ENCODE measurements at regions not wholly inside any gene's neighbourhood (a gene's known extent, or its start where the extent isn't known, plus 50 kb on each side); places are given as distances from the start of the nearest gene placed in this dataset.

GRCh38 chr11:21636561-21636960, 556.3 kb upstream of the ANO5 start:
- TF ChIP-seq, protein P1, sequence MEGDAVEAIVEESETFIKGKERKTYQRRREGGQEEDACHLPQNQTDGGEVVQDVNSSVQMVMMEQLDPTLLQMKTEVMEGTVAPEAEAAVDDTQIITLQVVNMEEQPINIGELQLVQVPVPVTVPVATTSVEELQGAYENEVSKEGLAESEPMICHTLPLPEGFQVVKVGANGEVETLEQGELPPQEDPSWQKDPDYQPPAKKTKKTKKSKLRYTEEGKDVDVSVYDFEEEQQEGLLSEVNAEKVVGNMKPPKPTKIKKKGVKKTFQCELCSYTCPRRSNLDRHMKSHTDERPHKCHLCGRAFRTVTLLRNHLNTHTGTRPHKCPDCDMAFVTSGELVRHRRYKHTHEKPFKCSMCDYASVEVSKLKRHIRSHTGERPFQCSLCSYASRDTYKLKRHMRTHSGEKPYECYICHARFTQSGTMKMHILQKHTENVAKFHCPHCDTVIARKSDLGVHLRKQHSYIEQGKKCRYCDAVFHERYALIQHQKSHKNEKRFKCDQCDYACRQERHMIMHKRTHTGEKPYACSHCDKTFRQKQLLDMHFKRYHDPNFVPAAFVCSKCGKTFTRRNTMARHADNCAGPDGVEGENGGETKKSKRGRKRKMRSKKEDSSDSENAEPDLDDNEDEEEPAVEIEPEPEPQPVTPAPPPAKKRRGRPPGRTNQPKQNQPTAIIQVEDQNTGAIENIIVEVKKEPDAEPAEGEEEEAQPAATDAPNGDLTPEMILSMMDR (IDR thresholded peaks at IDR 0.05): no peak
- DNase-seq (ENCODE audit: low spot score): no peak
- H3K4me3 ChIP-seq: no peak overlapping the region
- no peak overlapping the region for H3K27ac ChIP-seq

GRCh38 chr11:21640491-21640890, 552.4 kb upstream of the ANO5 start:
- TF ChIP-seq, protein P1 (IDR thresholded peaks at IDR 0.05): no peak
- H3K4me3 ChIP-seq: no peak overlapping the region
- no peak overlapping the region for H3K27ac ChIP-seq
- no peak for DNase-seq (ENCODE audit: low spot score)

DNA sequence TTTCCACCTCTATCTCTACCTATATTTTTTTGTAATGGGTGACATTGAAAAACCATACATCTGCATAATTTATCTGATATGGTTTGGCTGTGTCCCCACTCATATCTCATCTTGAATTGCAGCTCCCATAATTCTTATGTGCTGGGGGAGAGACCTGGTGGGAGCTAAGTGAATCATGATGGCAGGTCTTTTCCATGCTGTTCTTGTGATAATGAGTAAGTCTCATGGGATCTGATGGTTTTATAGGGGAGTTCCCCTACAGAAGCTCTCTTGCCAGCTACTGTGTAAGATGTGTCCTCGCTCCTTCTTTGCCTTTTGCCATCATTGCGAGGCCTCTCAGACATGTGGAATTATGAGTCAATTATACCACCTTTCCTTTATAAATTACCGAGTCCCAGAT, 551.0 kb upstream of the ANO5 start:
- no peak for DNase-seq (ENCODE audit: low spot score)
- H3K4me3 ChIP-seq: no peak overlapping the region
- TF ChIP-seq, protein P1 (IDR thresholded peaks at IDR 0.05): no peak
- no peak overlapping the region for H3K27ac ChIP-seq

DNA sequence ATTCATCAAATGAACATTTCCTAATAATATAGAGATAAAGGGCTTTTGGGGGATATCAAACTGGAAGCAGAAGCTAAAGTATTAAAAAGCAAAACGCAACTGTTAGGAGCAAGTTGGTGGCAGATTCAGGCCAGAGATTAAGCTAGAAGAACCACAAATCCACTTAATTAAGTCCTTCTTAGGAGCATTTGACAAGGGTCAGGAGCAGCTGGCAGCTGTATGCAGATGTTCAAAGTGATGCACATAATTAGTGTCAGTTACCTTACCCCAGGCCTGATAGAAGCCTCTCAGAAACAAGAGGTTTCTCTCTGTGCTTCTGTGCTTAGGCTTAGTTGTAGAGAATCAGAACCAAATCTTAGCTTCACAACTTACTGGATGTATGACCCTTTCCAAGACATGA, 546.5 kb upstream of the ANO5 start:
- Histone ChIP-seq H3K4me3 (no peak overlapping the region), H3K27ac (no peak overlapping the region)
- TF ChIP-seq, protein P1 (IDR thresholded peaks at IDR 0.05): no peak
- no peak for DNase-seq (ENCODE audit: low spot score)

DNA sequence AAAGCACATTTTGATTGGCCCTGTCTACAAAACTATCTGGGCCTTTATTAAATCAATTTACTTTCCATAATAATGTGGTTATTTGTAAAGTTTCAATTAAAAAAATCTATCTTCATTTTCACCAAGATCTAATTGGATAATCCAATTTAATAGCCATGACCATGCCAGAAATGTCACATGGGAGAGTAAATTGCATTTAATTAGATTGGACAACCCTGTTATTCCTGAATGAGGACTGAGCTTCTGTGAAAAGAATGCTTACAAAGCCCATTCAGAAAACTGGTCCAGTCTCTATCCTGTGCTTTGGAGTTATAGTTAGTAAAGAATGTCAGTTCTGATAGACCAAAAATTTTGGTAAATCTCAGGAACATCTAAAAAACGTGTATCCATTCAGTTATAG, 541.9 kb upstream of the ANO5 start:
- no peak overlapping the region for H3K27ac ChIP-seq

DNA sequence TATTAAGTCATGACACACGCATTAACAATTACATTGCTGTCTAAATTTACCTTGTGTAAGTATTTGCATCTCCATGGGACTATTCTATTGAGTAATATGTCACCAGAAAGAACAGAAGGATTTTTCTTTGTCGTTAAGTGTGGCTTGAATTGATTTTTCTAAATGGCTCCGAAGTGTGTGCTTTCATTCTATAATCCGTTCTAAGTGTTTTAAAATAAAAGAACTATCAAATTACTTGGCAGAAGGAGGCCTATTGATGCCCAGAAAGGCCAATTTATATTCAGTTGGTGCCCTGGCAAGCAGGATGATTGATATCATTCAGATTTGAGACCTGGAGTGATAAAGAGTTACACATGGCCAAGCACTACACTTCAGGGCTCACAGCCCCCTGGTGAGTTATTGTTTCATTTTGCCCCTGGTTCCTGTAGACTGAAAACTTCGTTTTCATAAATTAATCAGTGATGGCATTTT, 538.9 kb upstream of the ANO5 start:
- H3K4me3 ChIP-seq: no peak overlapping the region
- DNase-seq (ENCODE audit: low spot score): no peak
- H3K27ac ChIP-seq: no peak overlapping the region
- TF ChIP-seq, protein P1 (IDR thresholded peaks at IDR 0.05): no peak

More for the DNA sequence above, 541.9 kb upstream of the ANO5 start:
- DNase-seq (ENCODE audit: low spot score): no peak
- TF ChIP-seq, protein P1 (IDR thresholded peaks at IDR 0.05): no peak
- H3K4me3 ChIP-seq: no peak overlapping the region

DNA sequence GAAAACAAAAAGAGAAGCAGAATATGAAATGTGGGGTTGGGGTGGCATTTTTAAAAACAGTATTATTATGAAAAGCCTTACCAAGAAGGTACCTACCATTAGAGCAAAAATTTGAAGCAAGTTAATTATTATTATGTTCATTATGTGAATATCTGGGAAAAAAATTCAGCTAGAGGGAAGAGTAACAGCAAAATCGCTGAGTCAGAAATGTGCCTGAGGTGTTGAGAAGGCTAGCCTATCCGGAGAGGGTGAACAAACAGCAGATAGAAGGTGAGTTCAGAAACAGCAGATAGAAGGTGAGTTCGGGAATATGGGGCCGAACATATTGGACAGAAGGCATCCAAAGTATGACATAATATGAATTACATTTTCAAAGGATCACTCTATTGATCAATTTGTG, 536.8 kb upstream of the ANO5 start:
- DNase-seq (ENCODE audit: low spot score): no peak
- H3K27ac ChIP-seq: no peak overlapping the region
- TF ChIP-seq, protein P1 (IDR thresholded peaks at IDR 0.05): no peak
- H3K4me3 ChIP-seq: no peak overlapping the region
